IPS DF 4.7 (cell line): ENCODE measurements at regions not wholly inside any gene's neighbourhood (a gene's known extent, or its start where the extent isn't known, plus 50 kb on each side); places are given as distances from the start of the nearest gene placed in this dataset.
"Not testable (repeated sequence)": the region's sequence is repeated elsewhere in the genome, so short reads cannot be mapped to it uniquely, and the experiment has no call there.

Experiments
- DNase-seq: peaks from one replicate; pipeline ENCODE4 v3.0.0-alpha.2; 2013; ENCODE audit warnings: low spot score; ENCODE audit errors: extremely low read depth

GRCh38 chr16:79407461-79408135, 192.9 kb downstream of the MAF start:
- no peak for DNase-seq

- DNase-seq: no peak
Observed at GRCh38 chr16:79407005-79407404, 193.5 kb downstream of the MAF start.

- DNase-seq: no peak
Observed at GRCh38 chr16:79404571-79404970, 196.0 kb downstream of the MAF start.

GRCh38 chr16:79403534-79403933, 197.0 kb downstream of the MAF start:
- no peak for DNase-seq

- no peak for DNase-seq
Observed at GRCh38 chr16:79402920-79403319, 197.6 kb downstream of the MAF start.

GRCh38 chr16:79402356-79402755, 198.2 kb downstream of the MAF start:
- DNase-seq: no peak

- DNase-seq: no peak
Observed at GRCh38 chr16:79401782-79402181, 198.8 kb downstream of the MAF start.

GRCh38 chr16:79401157-79401556, 199.4 kb downstream of the MAF start:
- DNase-seq: no peak

GRCh38 chr16:79400462-79401149, 199.9 kb downstream of the MAF start:
- DNase-seq: no peak

GRCh38 chr16:79395591-79395990, 204.9 kb downstream of the MAF start:
- no peak for DNase-seq

GRCh38 chr16:79394206-79394605, 206.3 kb downstream of the MAF start:
- DNase-seq: no peak

GRCh38 chr16:79393564-79393963, 207.0 kb downstream of the MAF start:
- DNase-seq: no peak

- no peak for DNase-seq
Observed at GRCh38 chr16:79393127-79393526, 207.4 kb downstream of the MAF start.

- DNase-seq: no peak
Observed at GRCh38 chr16:79392081-79392480, 208.5 kb downstream of the MAF start.

- DNase-seq: no peak
Observed at GRCh38 chr16:79391395-79391794, 209.1 kb downstream of the MAF start.

- no peak for DNase-seq
Observed at GRCh38 chr16:79390481-79391051, 210.0 kb downstream of the MAF start.

- DNase-seq: no peak
Observed at GRCh38 chr16:79388396-79388795, 212.1 kb downstream of the MAF start.

- DNase-seq: no peak
Observed at GRCh38 chr16:79386299-79386698, 214.2 kb downstream of the MAF start.

GRCh38 chr16:79381603-79382042, 218.9 kb downstream of the MAF start:
- DNase-seq: no peak

- no peak for DNase-seq
Observed at GRCh38 chr16:79380995-79381602, 219.4 kb downstream of the MAF start.

GRCh38 chr16:79379095-79379494, 221.4 kb downstream of the MAF start:
- no peak for DNase-seq

GRCh38 chr16:79377082-79377481, 223.5 kb downstream of the MAF start:
- DNase-seq: not testable (repeated sequence)
